Panc1 (cell line): ENCODE measurements at regions not wholly inside any gene's neighbourhood (a gene's known extent, or its start where the extent isn't known, plus 50 kb on each side); places are given as distances from the start of the nearest gene placed in this dataset.

Source experiments
- ATAC-seq: fragments of 200-7000 bp; cut with Tn5 transposase; 2 replicates; pipeline ENCODE4 v1.9.1; 2020; ENCODE audit warnings: mild to moderate bottlenecking, moderate library complexity
- BruUV-seq: library from RNA; stranded (reverse); fragments of 400-500 nt; replicated peaks from 2 replicates; lab custom pipeline; 2021; lab: Mats Ljungman, UMichigan
- CTCF ChIA-PET: fragments of 300-600 bp; sonication (Branson Sonifier 250); formaldehyde crosslinking; loops from one replicate; lab custom pipeline; 2022; ENCODE audit warnings: antibody characterized with exemption; lab: Charles Lee
- POLR2A ChIA-PET: fragments of 300-600 bp; sonication (Branson Sonifier 250); formaldehyde crosslinking; loops from one replicate; lab custom pipeline; 2022; ENCODE audit warnings: antibody characterized with exemption; lab: Charles Lee
- DNase-seq: peaks from one replicate; pipeline ENCODE4 v3.0.0-alpha.2; 2010; ENCODE audit warnings: low read depth, low spot score
- H3K27ac ChIP-seq: 2 replicates; pipeline ENCODE4 v1.5.1; 2011; ENCODE audit warnings: mild to moderate bottlenecking, low read length, inconsistent platforms
- H3K27me3 ChIP-seq: fragments of 200-500 bp; sonication (Bioruptor generic); 2 replicates; pipeline ENCODE4 v1.6.0; 2014; ENCODE audit warnings: low read length, inconsistent platforms; ENCODE audit not compliant: control insufficient read depth, insufficient read depth
- H3K36me3 ChIP-seq: fragments of 200-500 bp; sonication (Bioruptor generic); 2 replicates; pipeline ENCODE4 v1.5.1; 2014; ENCODE audit warnings: inconsistent platforms, mild to moderate bottlenecking, low read length, moderate library complexity; ENCODE audit not compliant: control insufficient read depth, insufficient read depth
- H3K4me1 ChIP-seq: 2 replicates; pipeline ENCODE4 v1.5.1; 2011; ENCODE audit warnings: inconsistent platforms, mild to moderate bottlenecking, low read length, moderate library complexity; ENCODE audit not compliant: control insufficient read depth, insufficient read depth
- H3K4me3 ChIP-seq, 2 experiments: 2 replicates each; pipeline ENCODE4 v1.5.1; 2011 to 2012; ENCODE audit warnings: low read depth in 2 of 2, low read length in 2 of 2, mild to moderate bottlenecking in 2 of 2, inconsistent platforms in 1 of 2, moderate library complexity in 1 of 2
- H3K9me3 ChIP-seq: fragments of 200-500 bp; sonication (Bioruptor generic); 2 replicates; pipeline ENCODE4 v1.5.1; 2014; ENCODE audit warnings: low read depth, mild to moderate bottlenecking, inconsistent platforms, low read length, moderate library complexity; ENCODE audit not compliant: control insufficient read depth, insufficient read depth
- POLR2AphosphoS5 ChIP-seq: IDR thresholded peaks from 2 replicates; pipeline ENCODE4 v1.6.1; 2012; ENCODE audit warnings: mild to moderate bottlenecking, low read depth, low read length, moderate library complexity
- REST ChIP-seq, 2 experiments: IDR thresholded peaks; 2 replicates each; pipeline ENCODE4 v1.6.1; 2011 to 2012; ENCODE audit warnings: low read depth in 2 of 2, control low read depth in 1 of 2, low read length in 1 of 2, mild to moderate bottlenecking in 1 of 2, moderate library complexity in 1 of 2; ENCODE audit not compliant: insufficient read depth in 1 of 2
- SIN3A ChIP-seq: IDR thresholded peaks from 2 replicates; pipeline ENCODE4 v1.6.1; 2012; ENCODE audit warnings: low read depth, mild to moderate bottlenecking, low read length, moderate library complexity, borderline replicate concordance; ENCODE audit not compliant: insufficient read depth
- TCF7L2 ChIP-seq: IDR thresholded peaks from 2 replicates; pipeline ENCODE4 v1.6.1; 2011; ENCODE audit warnings: mild to moderate bottlenecking, low read depth, low read length, inconsistent platforms
- in situ Hi-C: cut with HindIII; loops from 2 replicates; pipeline ENCODE4 v1.10.0; 2016; ENCODE audit warnings: low sequenced_read_pairs, low pct_unique_long_range_greater_than_20kb
- intact Hi-C: fragments of 100-400 bp; cut with micrococcal nuclease; formaldehyde crosslinking; loops from one replicate; pipeline ENCODE4 v1.10.0; 2022; ENCODE audit not compliant: unreplicated experiment
- TF ChIP-seq, protein P1 (sequence below): fragments of 450-650 bp; IDR thresholded peaks from 2 replicates; pipeline ENCODE4 v1.5.1; 2017; ENCODE audit warnings: mild to moderate bottlenecking

GRCh38 chr1:5739561-5740078 lies 252.6 kb downstream of the NPHP4 start:
- Histone ChIP-seq H3K4me3 (no peak overlapping the region), H3K36me3 (no peaks in the 10 kb centered on the region), H3K27ac (no peak overlapping the region), H3K4me1 (no peaks in the 10 kb centered on the region), H3K9me3 (no peaks in the 10 kb centered on the region), H3K27me3 (peaks cover 11% of the 10 kb centered on the region; the same call in 1 of the 2 replicates)
- no peak for ATAC-seq
- BruUV-seq, result no TSS peak
- DNase-seq, result no peak
- in situ Hi-C loops (no loop called here), intact Hi-C loops (no loop called here)
- ChIA-PET POLR2A (no interaction called here), CTCF (no interaction called here)
- TF ChIP-seq POLR2AphosphoS5 (no peak), REST (IDR thresholded peaks at IDR 0.05; ENCODE audit: insufficient read depth in 1 of 2, low read depth in 2 of 2, low read length in 1 of 2) (no peak), TCF7L2 (no peak), SIN3A (no peak)
- TF ChIP-seq, protein P1, sequence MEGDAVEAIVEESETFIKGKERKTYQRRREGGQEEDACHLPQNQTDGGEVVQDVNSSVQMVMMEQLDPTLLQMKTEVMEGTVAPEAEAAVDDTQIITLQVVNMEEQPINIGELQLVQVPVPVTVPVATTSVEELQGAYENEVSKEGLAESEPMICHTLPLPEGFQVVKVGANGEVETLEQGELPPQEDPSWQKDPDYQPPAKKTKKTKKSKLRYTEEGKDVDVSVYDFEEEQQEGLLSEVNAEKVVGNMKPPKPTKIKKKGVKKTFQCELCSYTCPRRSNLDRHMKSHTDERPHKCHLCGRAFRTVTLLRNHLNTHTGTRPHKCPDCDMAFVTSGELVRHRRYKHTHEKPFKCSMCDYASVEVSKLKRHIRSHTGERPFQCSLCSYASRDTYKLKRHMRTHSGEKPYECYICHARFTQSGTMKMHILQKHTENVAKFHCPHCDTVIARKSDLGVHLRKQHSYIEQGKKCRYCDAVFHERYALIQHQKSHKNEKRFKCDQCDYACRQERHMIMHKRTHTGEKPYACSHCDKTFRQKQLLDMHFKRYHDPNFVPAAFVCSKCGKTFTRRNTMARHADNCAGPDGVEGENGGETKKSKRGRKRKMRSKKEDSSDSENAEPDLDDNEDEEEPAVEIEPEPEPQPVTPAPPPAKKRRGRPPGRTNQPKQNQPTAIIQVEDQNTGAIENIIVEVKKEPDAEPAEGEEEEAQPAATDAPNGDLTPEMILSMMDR, result no peak

DNA sequence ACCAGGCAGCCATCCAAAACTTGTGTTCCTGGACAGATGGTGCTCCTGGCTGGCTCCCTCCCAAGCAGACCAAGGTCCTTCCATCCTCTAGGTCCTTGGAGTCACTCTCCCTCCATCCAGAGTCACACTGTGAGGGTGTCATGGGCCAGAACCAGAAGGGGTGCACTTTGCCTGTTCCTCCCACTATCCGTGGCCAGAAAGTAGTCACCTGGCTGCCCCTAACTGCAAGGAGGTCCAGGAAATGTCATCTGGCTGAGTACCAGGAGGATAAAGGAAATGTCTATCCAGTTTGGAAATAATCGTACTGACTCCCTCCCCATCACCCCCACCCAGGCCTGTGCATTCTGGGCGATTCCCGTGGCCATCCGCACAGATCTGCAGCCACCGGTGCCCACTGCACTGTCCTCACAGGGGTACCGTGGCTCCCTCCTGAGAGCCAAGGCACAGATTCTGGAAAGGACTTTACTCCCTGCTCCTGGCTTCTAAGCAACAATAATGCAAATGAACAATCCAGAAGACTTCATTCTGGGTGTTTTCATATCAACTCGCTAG lies 253.2 kb downstream of the NPHP4 start:
- CTCF ChIA-PET, result no interaction called here
- Histone ChIP-seq H3K4me1 (no peaks in the 10 kb centered on the region), H3K36me3 (no peaks in the 10 kb centered on the region), H3K4me3 (no peak overlapping the region), H3K27ac (no peak overlapping the region), H3K27me3 (peaks cover 11% of the 10 kb centered on the region; the same call in 1 of the 2 replicates), H3K9me3 (no peaks in the 10 kb centered on the region)
- intact Hi-C loops, result no loop called here
- ATAC-seq (no peak), DNase-seq (no peak)
- TF ChIP-seq TCF7L2 (no peak), REST (IDR thresholded peaks at IDR 0.05; ENCODE audit: insufficient read depth in 1 of 2, low read depth in 2 of 2, low read length in 1 of 2) (no peak), SIN3A (no peak)
- POLR2A ChIA-PET, result no interaction called here
- in situ Hi-C loops, result no loop called here
- no TSS peak for BruUV-seq
